ENCODE measurements at regions not wholly inside any gene's neighbourhood (a gene's known extent, or its start where the extent isn't known, plus 50 kb on each side); places are given as distances from the start of the nearest gene placed in this dataset.

GRCh38 chr9:83154821-83155220, 91.9 kb upstream of the RASEF start:
- TF ChIP-seq, protein P1, sequence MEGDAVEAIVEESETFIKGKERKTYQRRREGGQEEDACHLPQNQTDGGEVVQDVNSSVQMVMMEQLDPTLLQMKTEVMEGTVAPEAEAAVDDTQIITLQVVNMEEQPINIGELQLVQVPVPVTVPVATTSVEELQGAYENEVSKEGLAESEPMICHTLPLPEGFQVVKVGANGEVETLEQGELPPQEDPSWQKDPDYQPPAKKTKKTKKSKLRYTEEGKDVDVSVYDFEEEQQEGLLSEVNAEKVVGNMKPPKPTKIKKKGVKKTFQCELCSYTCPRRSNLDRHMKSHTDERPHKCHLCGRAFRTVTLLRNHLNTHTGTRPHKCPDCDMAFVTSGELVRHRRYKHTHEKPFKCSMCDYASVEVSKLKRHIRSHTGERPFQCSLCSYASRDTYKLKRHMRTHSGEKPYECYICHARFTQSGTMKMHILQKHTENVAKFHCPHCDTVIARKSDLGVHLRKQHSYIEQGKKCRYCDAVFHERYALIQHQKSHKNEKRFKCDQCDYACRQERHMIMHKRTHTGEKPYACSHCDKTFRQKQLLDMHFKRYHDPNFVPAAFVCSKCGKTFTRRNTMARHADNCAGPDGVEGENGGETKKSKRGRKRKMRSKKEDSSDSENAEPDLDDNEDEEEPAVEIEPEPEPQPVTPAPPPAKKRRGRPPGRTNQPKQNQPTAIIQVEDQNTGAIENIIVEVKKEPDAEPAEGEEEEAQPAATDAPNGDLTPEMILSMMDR (conservative IDR thresholded peaks at IDR 0.05 in 1 of 2, IDR thresholded peaks at IDR 0.05 in 1 of 2; ENCODE audit: extremely low read depth in 1 of 2, insufficient read depth in 1 of 2, low read depth in 1 of 2, low read length in 2 of 2), result no peak
- TF ChIP-seq EZH2 (IDR thresholded peaks at IDR 0.05; ENCODE audit: borderline replicate concordance, low read length), result no peak
